GM23248 (cell line): ENCODE measurements at regions not wholly inside any gene's neighbourhood (a gene's known extent, or its start where the extent isn't known, plus 50 kb on each side); places are given as distances from the start of the nearest gene placed in this dataset.

Experiments used
- EZH2 ChIP-seq: fragments of 200-600 bp; sonication (generic); IDR thresholded peaks from 2 replicates; pipeline ENCODE4 v1.6.1; 2018; ENCODE audit warnings: antibody characterized with exemption, mild to moderate bottlenecking; ENCODE audit not compliant: insufficient read depth, poor library complexity, severe bottlenecking
- EZH2phosphoT487 ChIP-seq: fragments of 200-600 bp; sonication (generic); IDR thresholded peaks from 2 replicates; pipeline ENCODE4 v1.6.1; 2018; ENCODE audit warnings: antibody characterized with exemption, moderate library complexity, mild to moderate bottlenecking, low read depth; ENCODE audit not compliant: insufficient read depth

GRCh38 chr11:34794696-34795095 lies 121.5 kb downstream of the APIP start:
- no peak for TF ChIP-seq EZH2
- no peak for TF ChIP-seq EZH2phosphoT487
